Caco-2 (cell line): ENCODE measurements at regions not wholly inside any gene's neighbourhood (a gene's known extent, or its start where the extent isn't known, plus 50 kb on each side); places are given as distances from the start of the nearest gene placed in this dataset.

Experiments used
- BruUV-seq: library from RNA; stranded (reverse); fragments of 400-500 nt; replicated peaks from 2 replicates; lab custom pipeline; 2021; lab: Mats Ljungman, UMichigan
- CTCF ChIA-PET: fragments of 300-600 bp; sonication (Branson Sonifier 250); formaldehyde crosslinking; loops from one replicate; lab custom pipeline; 2022; ENCODE audit warnings: antibody characterized with exemption; lab: Charles Lee
- POLR2A ChIA-PET: fragments of 300-600 bp; sonication (Branson Sonifier 250); formaldehyde crosslinking; loops from one replicate; lab custom pipeline; 2022; ENCODE audit warnings: antibody characterized with exemption; lab: Charles Lee
- DNase-seq, 2 experiments: peaks; one replicate each; pipeline versions ENCODE4 v3.0.0 to v3.0.0-alpha.2; 2020 to 2022
- H3K27me3 ChIP-seq: replicated peaks from 2 replicates; pipeline ENCODE4 v1.6.0; 2011; ENCODE audit warnings: low read length; ENCODE audit not compliant: control insufficient read depth, insufficient read depth
- H3K36me3 ChIP-seq: 2 replicates; pipeline ENCODE4 v1.5.1; 2011; ENCODE audit warnings: low read length; ENCODE audit not compliant: control insufficient read depth, insufficient read depth
- H3K4me1 ChIP-seq: fragments of 250-450 bp; sonication (Bioruptor Pico); 2 replicates; pipeline ENCODE4 v1.5.1; 2020; ENCODE audit warnings: mild to moderate bottlenecking
- H3K4me3 ChIP-seq: 2 replicates; pipeline ENCODE4 v1.5.1; 2011; ENCODE audit warnings: low read depth, mild to moderate bottlenecking, control low read depth, low read length
- H3K9me3 ChIP-seq: fragments of 250-450 bp; sonication (Bioruptor Pico); 2 replicates; pipeline ENCODE4 v1.5.1; 2020; ENCODE audit warnings: mild to moderate bottlenecking, moderate library complexity
- H3K27ac Mint-ChIP-seq: one replicate; pipeline ENCODE4 v1.8.0; 2022; ENCODE audit warnings: mixed read lengths; ENCODE audit not compliant: unreplicated experiment
- H3K27me3 Mint-ChIP-seq: one replicate; pipeline ENCODE4 v1.8.0; 2022; ENCODE audit warnings: mixed read lengths; ENCODE audit not compliant: insufficient read depth, unreplicated experiment
- H3K36me3 Mint-ChIP-seq: one replicate; pipeline ENCODE4 v1.8.0; 2022; ENCODE audit warnings: mild to moderate bottlenecking, mixed read lengths; ENCODE audit not compliant: insufficient read depth, unreplicated experiment
- H3K4me1 Mint-ChIP-seq: one replicate; pipeline ENCODE4 v1.8.0; 2022; ENCODE audit warnings: low read depth, mixed read lengths; ENCODE audit not compliant: unreplicated experiment
- H3K4me3 Mint-ChIP-seq: one replicate; pipeline ENCODE4 v1.8.0; 2022; ENCODE audit warnings: mild to moderate bottlenecking, moderate library complexity, mixed read lengths; ENCODE audit not compliant: unreplicated experiment
- H3K9me3 Mint-ChIP-seq: one replicate; pipeline ENCODE4 v1.8.0; 2022; ENCODE audit warnings: mixed read lengths; ENCODE audit not compliant: unreplicated experiment
- CTCF ChIP-seq, 2 experiments: fragments of 200-600 bp in 1 of 2; IDR thresholded peaks; 1 replicate in 1 of 2; 2 replicates in 1 of 2; pipeline versions ENCODE4 v1.5.1 to v1.8.0; 2011 to 2022; ENCODE audit warnings: antibody characterized with exemption in 1 of 2, control low read depth in 1 of 2, inconsistent platforms in 1 of 2, low read depth in 1 of 2, low read length in 1 of 2, mild to moderate bottlenecking in 1 of 2, moderate library complexity in 1 of 2; ENCODE audit not compliant: insufficient read depth in 1 of 2, severe bottlenecking in 1 of 2, unreplicated experiment in 1 of 2
- intact Hi-C: fragments of 100-400 bp; cut with micrococcal nuclease; formaldehyde crosslinking; loops from one replicate; pipeline ENCODE4 v1.10.0; 2022; ENCODE audit not compliant: unreplicated experiment

DNA sequence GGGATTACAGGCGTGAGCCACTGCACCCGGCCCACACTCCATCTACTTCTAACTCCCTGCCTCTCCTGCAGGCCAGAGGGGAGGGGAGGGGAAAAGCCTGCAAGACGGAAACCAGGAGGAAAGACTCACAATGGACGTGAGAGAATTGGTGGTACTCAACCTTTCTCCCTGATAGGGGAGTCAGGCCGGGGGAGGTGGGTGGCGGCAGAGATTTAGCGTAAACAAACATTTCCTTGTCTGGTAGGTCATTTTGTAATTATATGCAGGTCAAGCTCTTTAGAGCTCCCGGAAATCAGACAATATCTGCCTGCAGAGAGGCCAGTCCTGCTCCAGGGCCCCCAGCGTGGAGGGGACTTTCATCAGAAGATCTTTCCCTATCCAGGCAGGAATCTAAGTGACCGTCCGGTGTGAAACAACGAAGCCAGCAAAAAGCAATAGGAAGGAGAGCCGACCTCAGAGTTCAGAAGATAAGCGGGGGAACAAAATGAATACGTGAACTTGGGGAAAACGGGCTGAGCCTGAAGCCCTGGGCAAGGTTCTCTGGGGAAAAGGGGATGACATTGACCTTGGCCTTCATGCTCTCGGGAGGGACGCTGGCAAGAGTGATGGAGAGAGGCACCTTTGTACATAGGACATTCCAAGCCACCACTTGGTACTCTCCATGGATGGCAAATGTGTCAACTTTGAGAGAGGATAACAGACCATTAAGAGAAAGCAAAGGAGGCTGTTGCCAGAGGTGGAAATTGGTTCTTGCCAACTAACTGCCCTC lies 62.3 kb downstream of the SPRING1 start:
- ChIA-PET CTCF (no interaction called here), POLR2A (no interaction called here)
- no peaks in the 10 kb centered on the region for H3K9me3 Mint-ChIP-seq
- intact Hi-C loops = no loop called here
- TF ChIP-seq CTCF (IDR thresholded peaks at IDR 0.05; ENCODE audit: insufficient read depth in 1 of 2, low read depth in 1 of 2, low read length in 1 of 2, severe bottlenecking in 1 of 2, unreplicated experiment in 1 of 2) = no peak
- Histone ChIP-seq H3K36me3 (no peaks in the 10 kb centered on the region; the same call in 1 of the 2 replicates), H3K4me3 (no peak overlapping the region), H3K9me3 (no peaks in the 10 kb centered on the region), H3K4me1 (peaks cover 8% of the 10 kb centered on the region), H3K27me3 (no peaks in the 10 kb centered on the region)
- H3K4me3 Mint-ChIP-seq = no peak overlapping the region
- DNase-seq = no peak
- peaks cover 43% of the 10 kb centered on the region for H3K4me1 Mint-ChIP-seq
- no TSS peak for BruUV-seq
- no peaks in the 10 kb centered on the region for H3K27me3 Mint-ChIP-seq
- no peak overlapping the region for H3K27ac Mint-ChIP-seq
- peaks cover 41% of the 10 kb centered on the region for H3K36me3 Mint-ChIP-seq

DNA sequence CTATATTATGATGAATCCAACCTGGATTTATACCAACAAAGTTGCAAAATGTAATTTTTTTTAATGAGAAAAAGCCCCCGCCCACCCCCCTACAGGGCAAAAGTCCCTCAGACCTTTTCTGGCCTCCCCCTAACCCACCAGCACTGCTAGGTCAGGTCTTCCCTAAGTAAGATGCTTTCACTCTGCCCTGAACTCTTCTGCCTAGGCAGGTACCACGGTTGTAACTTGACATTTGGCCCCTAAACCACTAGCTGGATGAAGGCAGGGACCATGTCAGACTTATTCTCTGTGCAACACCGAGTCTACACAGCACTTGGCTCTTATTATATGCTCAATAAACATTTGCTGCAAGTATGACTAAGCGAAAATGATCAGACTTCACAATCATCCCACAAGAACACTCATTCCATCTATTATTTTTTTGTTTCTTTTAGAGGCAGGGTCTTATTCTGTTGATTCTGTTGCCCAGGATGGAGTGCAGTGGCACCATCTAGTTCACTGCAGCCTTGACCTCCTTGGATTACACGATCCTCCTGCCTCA lies 63.2 kb downstream of the SPRING1 start:
- intact Hi-C loops = no loop called here
- no TSS peak for BruUV-seq

GRCh38 chr12:116673681-116674111 lies 64.2 kb downstream of the SPRING1 start:
- no TSS peak for BruUV-seq
- H3K9me3 ChIP-seq = no peaks in the 10 kb centered on the region
- peaks cover 43% of the 10 kb centered on the region for H3K4me1 Mint-ChIP-seq
- POLR2A ChIA-PET = no interaction called here
- TF ChIP-seq CTCF (IDR thresholded peaks at IDR 0.05; ENCODE audit: insufficient read depth in 1 of 2, low read depth in 1 of 2, low read length in 1 of 2, severe bottlenecking in 1 of 2, unreplicated experiment in 1 of 2) = peak in 1 of 2 experiments; percentile 6
- intact Hi-C loops = no loop called here
- H3K27me3 Mint-ChIP-seq = no peaks in the 10 kb centered on the region
- peaks cover 8% of the 10 kb centered on the region for H3K4me1 ChIP-seq
- H3K9me3 Mint-ChIP-seq = no peaks in the 10 kb centered on the region
- no peak overlapping the region for H3K4me3 ChIP-seq
- peaks cover 24% of the 10 kb centered on the region for H3K36me3 Mint-ChIP-seq
- no peaks in the 10 kb centered on the region for H3K27me3 ChIP-seq
- DNase-seq = peak in 1 of 2 experiments; percentile 39
- H3K4me3 Mint-ChIP-seq = no peak overlapping the region
- CTCF ChIA-PET = interaction anchor here (0.6 to 1.1 kb wide), 2 partner anchors 11 to 17 kb away, joined by 3 read pairs; no protein-coding TSS in a partner anchor
- H3K36me3 ChIP-seq = no peaks in the 10 kb centered on the region; the same call in 1 of the 2 replicates
- H3K27ac Mint-ChIP-seq = no peak overlapping the region

More for the DNA sequence above, 63.2 kb downstream of the SPRING1 start:
- H3K9me3 Mint-ChIP-seq = no peaks in the 10 kb centered on the region
- no peaks in the 10 kb centered on the region for H3K27me3 ChIP-seq
- no peak for DNase-seq
- no peaks in the 10 kb centered on the region for H3K27me3 Mint-ChIP-seq
- H3K4me3 ChIP-seq = no peak overlapping the region
- no peaks in the 10 kb centered on the region for H3K9me3 ChIP-seq
- no peak overlapping the region for H3K4me3 Mint-ChIP-seq
- H3K4me1 ChIP-seq = peaks cover 8% of the 10 kb centered on the region
- H3K4me1 Mint-ChIP-seq = peaks cover 43% of the 10 kb centered on the region
- no peaks in the 10 kb centered on the region; the same call in 1 of the 2 replicates for H3K36me3 ChIP-seq
- TF ChIP-seq CTCF (IDR thresholded peaks at IDR 0.05; ENCODE audit: insufficient read depth in 1 of 2, low read depth in 1 of 2, low read length in 1 of 2, severe bottlenecking in 1 of 2, unreplicated experiment in 1 of 2) = no peak
- CTCF ChIA-PET = no interaction called here
- peaks cover 34% of the 10 kb centered on the region for H3K36me3 Mint-ChIP-seq
- POLR2A ChIA-PET = no interaction called here
- no peak overlapping the region for H3K27ac Mint-ChIP-seq
